Pancreas (tissue), 10 donors: ENCODE measurements at regions not wholly inside any gene's neighbourhood (a gene's known extent, or its start where the extent isn't known, plus 50 kb on each side); places are given as distances from the start of the nearest gene placed in this dataset.

Experiments used
- ATAC-seq, 4 donors: fragments of 200-7000 bp; cut with Tn5 transposase; one replicate each; pipeline versions ENCODE4 v1.8.0 to v1.9.1; 2020; ENCODE audit warnings: mild to moderate bottlenecking in 4 of 4, moderate library complexity in 4 of 4
- DNase-seq, 6 donors: peaks; one replicate each; pipeline ENCODE4 v3.0.0-alpha.2; 2020
- FAIRE-seq: peaks from 2 replicates; lab custom pipeline; 2012; peaks lifted over from hg19 to GRCh38; lab: Jason Lieb, UNC
- H3K27ac ChIP-seq, 4 donors: fragments of 200-600 bp; sonication (generic); 1 replicate in 3 of 4; 2 replicates in 1 of 4; pipeline versions ENCODE4 v1.5.0 to v1.8.0; 2020
- H3K27me3 ChIP-seq, 4 donors: fragments of 200-600 bp; one replicate each; pipeline ENCODE4 v1.8.0; 2021
- H3K36me3 ChIP-seq, 3 donors: fragments of 200-600 bp; sonication (generic) in 1 of 3; one replicate each; pipeline versions ENCODE4 v1.5.0 to v1.8.0; 2020 to 2021
- H3K4me1 ChIP-seq, 3 donors: fragments of 200-600 bp; one replicate each; pipeline ENCODE4 v1.8.0; 2021
- H3K4me3 ChIP-seq, 4 donors: fragments of 200-600 bp; sonication (generic) in 2 of 4; one replicate each; pipeline versions ENCODE4 v1.5.0 to v1.8.0; 2020 to 2021
- H3K9me3 ChIP-seq, 4 donors: fragments of 200-600 bp; one replicate each; pipeline ENCODE4 v1.8.0; 2021
- WGBS, 2 donors: extraction: QIAGEN DNeasy Blood & Tissue Kit; methylation state at CpG; one replicate each; pipeline ENCODE4 v1.1.7; 2013; 5-methylcytosine and 5-hydroxymethylcytosine counted together
- intact Hi-C, 3 donors: fragments of 100-400 bp; cut with DNase I; formaldehyde crosslinking; loops; one replicate each; pipeline versions ENCODE4 v1.11.1 to v1.14.2; 2022
- TF ChIP-seq, protein P1 (sequence below), 4 donors: fragments of 200-600 bp; sonication (generic) in 3 of 4; IDR thresholded peaks; one replicate each; pipeline versions ENCODE4 v1.5.0 to v1.8.0; 2021; ENCODE audit warnings: antibody characterized with exemption in 4 of 4
- donor health status: healthy with polysubstance abuse.
- donor health status: DM: no; HTN: no; CAD: no; lungs with moderate emphysema.
- donor health status: DM: no; HTN: no; CAD: no.
- donor health status: control.
- donor health status: control.
- donor health status: Bipolar disorder and iron deficiency.
- donor health status: DM: yes; HTN: yes; CAD: no.
- donor health status: DM: no; HTN: no; CAD: no.
- donor health status: DM: no; HTN: no; CAD: no.
- donor health status: DM: yes; HTN: yes; CAD: no.

DNA sequence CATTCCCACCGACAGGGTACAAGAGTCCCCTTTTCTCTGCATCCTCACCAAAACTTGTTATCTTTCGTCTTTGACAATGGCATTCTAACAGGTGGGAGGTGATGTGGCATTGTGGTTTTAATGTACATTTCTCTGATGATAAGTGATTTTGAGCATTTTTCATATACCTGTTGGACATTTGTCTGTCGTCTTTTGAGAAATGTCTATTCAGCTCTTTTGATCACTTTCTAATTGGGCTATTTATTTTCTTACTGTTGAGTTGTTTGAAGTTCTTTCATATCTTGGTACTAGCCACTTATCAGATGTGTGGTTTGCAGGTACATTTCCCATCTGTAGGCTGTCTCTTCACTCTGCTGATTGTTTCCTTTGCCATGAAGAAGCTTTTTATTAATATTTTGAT is 219.0 kb upstream of the SOX1 start:
- FAIRE-seq, result no peak
- WGBS, 2 donors, result 55 to 66% methylated on average over 3 of the region's 3 CpGs
- H3K36me3 ChIP-seq, result no peaks in the 10 kb centered on the region
- no peak for ATAC-seq
- TF ChIP-seq, protein P1, sequence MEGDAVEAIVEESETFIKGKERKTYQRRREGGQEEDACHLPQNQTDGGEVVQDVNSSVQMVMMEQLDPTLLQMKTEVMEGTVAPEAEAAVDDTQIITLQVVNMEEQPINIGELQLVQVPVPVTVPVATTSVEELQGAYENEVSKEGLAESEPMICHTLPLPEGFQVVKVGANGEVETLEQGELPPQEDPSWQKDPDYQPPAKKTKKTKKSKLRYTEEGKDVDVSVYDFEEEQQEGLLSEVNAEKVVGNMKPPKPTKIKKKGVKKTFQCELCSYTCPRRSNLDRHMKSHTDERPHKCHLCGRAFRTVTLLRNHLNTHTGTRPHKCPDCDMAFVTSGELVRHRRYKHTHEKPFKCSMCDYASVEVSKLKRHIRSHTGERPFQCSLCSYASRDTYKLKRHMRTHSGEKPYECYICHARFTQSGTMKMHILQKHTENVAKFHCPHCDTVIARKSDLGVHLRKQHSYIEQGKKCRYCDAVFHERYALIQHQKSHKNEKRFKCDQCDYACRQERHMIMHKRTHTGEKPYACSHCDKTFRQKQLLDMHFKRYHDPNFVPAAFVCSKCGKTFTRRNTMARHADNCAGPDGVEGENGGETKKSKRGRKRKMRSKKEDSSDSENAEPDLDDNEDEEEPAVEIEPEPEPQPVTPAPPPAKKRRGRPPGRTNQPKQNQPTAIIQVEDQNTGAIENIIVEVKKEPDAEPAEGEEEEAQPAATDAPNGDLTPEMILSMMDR (IDR thresholded peaks at IDR 0.05), result no peak
- intact Hi-C loops, result no loop called here
- H3K4me3 ChIP-seq, result no peak overlapping the region
- H3K9me3 ChIP-seq, result no peaks in the 10 kb centered on the region
- H3K27ac ChIP-seq, result no peak overlapping the region
- no peaks in the 10 kb centered on the region for H3K4me1 ChIP-seq
- peaks cover 0 to 10% (median 0%) of the 10 kb centered on the region in 4 donors for H3K27me3 ChIP-seq
- no peak for DNase-seq

DNA sequence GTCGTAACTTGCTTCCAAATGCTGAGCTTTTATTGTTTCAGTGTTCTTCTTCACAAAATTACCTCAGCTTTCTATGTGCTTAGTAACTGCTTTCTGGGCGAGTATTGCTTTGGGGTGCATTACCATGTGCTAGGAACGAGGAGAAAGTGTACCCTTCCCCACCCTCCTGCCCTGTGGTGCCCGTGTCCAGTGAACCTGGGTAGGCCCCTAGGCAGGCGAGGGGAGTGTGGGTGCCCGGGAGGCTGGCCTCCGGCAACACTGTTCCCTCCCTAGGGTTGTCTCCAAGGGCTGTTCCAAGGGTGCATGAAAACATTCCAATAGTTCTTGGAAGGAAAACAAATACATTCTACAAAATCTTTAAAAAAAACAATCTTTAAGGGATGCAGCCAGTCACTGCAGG is 216.5 kb upstream of the SOX1 start:
- TF ChIP-seq, protein P1 (IDR thresholded peaks at IDR 0.05), result no peak
- intact Hi-C loops, result no loop called here
- ATAC-seq (no peak), DNase-seq (no peak), FAIRE-seq (no peak)
- Histone ChIP-seq H3K27me3 (peaks cover 0 to 10% (median 0%) of the 10 kb centered on the region in 4 donors), H3K27ac (no peak overlapping the region), H3K4me3 (no peak overlapping the region), H3K36me3 (no peaks in the 10 kb centered on the region), H3K9me3 (no peaks in the 10 kb centered on the region), H3K4me1 (no peaks in the 10 kb centered on the region)
- WGBS, 2 donors, result 60 to 71% methylated on average over 7 of the region's 7 CpGs

DNA sequence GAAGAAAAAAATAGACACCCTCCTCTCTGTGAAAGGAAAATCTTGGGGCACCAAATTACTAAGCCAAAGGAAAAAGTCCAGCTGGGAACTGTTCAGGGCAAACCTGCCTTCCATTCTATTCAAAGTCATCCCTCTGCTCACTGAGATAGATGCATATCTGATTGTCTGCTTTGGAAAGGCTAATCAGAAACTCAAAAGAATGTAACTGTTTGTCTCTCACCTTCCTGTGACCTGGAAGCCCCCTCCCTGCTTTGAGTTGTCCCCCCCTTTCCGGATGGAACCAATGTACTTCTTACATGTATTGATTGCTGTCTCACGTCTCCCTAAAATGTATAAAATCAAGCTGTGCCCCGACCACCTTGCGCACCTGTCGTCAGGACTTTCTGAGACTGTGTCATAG is 216.0 kb upstream of the SOX1 start:
- Histone ChIP-seq H3K27me3 (peaks cover 0 to 10% (median 0%) of the 10 kb centered on the region in 4 donors), H3K4me3 (no peak overlapping the region), H3K4me1 (no peaks in the 10 kb centered on the region), H3K9me3 (no peaks in the 10 kb centered on the region), H3K36me3 (no peaks in the 10 kb centered on the region), H3K27ac (no peak overlapping the region)
- intact Hi-C loops, result no loop called here
- 30 to 37% methylated on average over 5 of the region's 5 CpGs for WGBS, 2 donors
- TF ChIP-seq, protein P1 (IDR thresholded peaks at IDR 0.05), result no peak
- ATAC-seq (no peak), FAIRE-seq (no peak), DNase-seq (no peak)

DNA sequence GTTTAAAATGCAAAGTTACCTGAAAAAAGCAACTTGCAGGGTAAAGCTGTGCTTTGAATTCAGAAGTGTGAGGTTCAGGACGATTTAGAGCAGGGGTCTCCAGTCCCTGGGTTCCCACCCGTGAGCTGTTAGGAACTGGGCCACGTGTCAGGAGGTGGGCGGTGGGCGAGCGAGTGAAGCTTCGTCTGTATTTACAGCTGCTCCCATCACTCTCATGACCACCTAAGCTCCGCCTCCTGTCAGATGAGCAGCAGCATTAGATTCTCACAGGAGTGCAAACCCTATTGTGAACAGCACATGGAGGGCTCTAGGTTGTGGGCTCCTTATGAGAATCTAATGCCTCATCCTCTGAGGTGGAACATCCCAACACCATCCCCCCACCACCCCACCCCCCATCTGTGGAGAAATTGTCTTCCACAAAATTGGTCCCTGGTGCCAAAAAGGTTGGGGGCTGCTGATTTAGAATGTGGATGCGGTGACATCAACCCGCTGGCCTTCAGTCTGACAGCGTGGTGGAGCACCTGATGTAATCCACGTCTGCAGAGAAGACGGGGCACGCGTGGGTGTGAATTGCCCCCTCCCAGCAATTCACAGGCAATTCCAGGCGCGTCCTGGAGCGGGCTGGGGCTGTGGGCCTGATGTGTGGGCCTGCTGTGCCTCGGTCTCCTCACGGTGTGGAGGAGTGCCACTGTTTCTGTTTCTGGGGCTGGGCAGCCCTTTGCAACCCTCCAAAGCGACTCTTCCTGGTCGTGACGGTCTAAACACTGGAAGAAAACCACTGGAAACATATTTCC is 214.0 kb upstream of the SOX1 start:
- no peak overlapping the region for H3K27ac ChIP-seq
- no peaks in the 10 kb centered on the region for H3K4me1 ChIP-seq
- no peak overlapping the region for H3K4me3 ChIP-seq
- H3K27me3 ChIP-seq, result peaks cover 0 to 10% (median 0%) of the 10 kb centered on the region in 4 donors
- ATAC-seq (no peak), DNase-seq (no peak), FAIRE-seq (no peak)
- H3K36me3 ChIP-seq, result no peaks in the 10 kb centered on the region
- intact Hi-C loops, result no loop called here
- H3K9me3 ChIP-seq, result no peaks in the 10 kb centered on the region
- TF ChIP-seq, protein P1 (IDR thresholded peaks at IDR 0.05), result no peak
- WGBS, 2 donors, result 39 to 49% methylated on average over 23 of the region's 23 CpGs

DNA sequence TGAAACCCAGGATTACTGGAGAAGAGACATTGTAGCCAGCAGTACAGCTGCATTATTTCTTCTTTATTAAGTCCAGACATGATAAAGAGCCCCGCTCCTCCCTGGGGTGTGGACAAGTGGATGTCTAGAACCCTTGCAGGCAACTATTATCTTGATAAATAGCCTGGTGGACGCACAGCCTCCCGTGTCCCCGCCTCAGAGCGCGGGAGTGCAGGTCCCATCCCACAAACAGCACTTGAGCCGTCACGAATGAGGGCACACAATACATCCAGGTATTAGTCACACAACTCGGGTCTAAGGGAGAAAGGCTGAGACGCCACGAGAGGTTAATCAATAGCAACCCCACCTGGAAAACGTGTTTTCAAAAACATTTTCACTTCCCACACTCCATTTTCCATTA is 213.2 kb upstream of the SOX1 start:
- Histone ChIP-seq H3K27me3 (peaks cover 0 to 8% (median 0%) of the 10 kb centered on the region in 4 donors), H3K4me1 (no peaks in the 10 kb centered on the region), H3K4me3 (no peak overlapping the region), H3K27ac (no peak overlapping the region), H3K36me3 (no peaks in the 10 kb centered on the region), H3K9me3 (no peaks in the 10 kb centered on the region)
- TF ChIP-seq, protein P1 (IDR thresholded peaks at IDR 0.05), result no peak
- intact Hi-C loops, result no loop called here
- peak in 1 of 4 donors; percentile 11 for ATAC-seq
- WGBS, 2 donors, result 7 to 11% methylated on average over 12 of the region's 12 CpGs
- no peak for FAIRE-seq
- DNase-seq, result no peak
